HCT116 (cell line): ENCODE measurements at regions not wholly inside any gene's neighbourhood (a gene's known extent, or its start where the extent isn't known, plus 50 kb on each side); places are given as distances from the start of the nearest gene placed in this dataset.

ENCODE experiments used
- ATAC-seq: fragments of 200-7000 bp; cut with Tn5 transposase; 2 replicates; pipeline ENCODE4 v1.9.1; 2020; ENCODE audit warnings: mild to moderate bottlenecking, moderate library complexity
- BruUV-seq: library from RNA; stranded (reverse); fragments of 400-500 nt; replicated peaks from 2 replicates; lab custom pipeline; 2021; lab: Mats Ljungman, UMichigan
- CTCF ChIA-PET: fragments of 300-600 bp; sonication (Branson Sonifier 250); formaldehyde crosslinking; loops from one replicate; lab custom pipeline; 2021; ENCODE audit warnings: antibody characterized with exemption; lab: Charles Lee
- POLR2A ChIA-PET: fragments of 300-600, 350-600 bp; sonication (Branson Sonifier 250); formaldehyde crosslinking; loops from one replicate; lab custom pipeline; 2021; ENCODE audit warnings: antibody characterized with exemption; lab: Charles Lee
- RAD21 ChIA-PET, 2 experiments: fragments of 300-600 bp; sonication (Branson Sonifier 250); formaldehyde crosslinking; loops; one replicate each; lab custom pipeline; 2023; ENCODE audit warnings: low total read pairs in 2 of 2; ENCODE audit not compliant: uncharacterized antibody in 2 of 2, unreplicated experiment in 2 of 2, low non-redundant PET in 1 of 2; lab: Charles Lee
- DNase-seq: peaks from one replicate; pipeline ENCODE4 v3.0.0-alpha.2; 2010; ENCODE audit warnings: low read depth, low spot score
- H2AFZ ChIP-seq: fragments of 200-600 bp; shearing (Covaris generic), sonication (generic); 2 replicates; pipeline ENCODE4 v1.6.1; 2017; ENCODE audit warnings: low read depth, mixed run types, mixed read lengths, antibody characterized with exemption, low read length; ENCODE audit not compliant: poor library complexity, severe bottlenecking
- H3K27ac ChIP-seq: 2 replicates; pipeline ENCODE4 v1.5.1; 2012; ENCODE audit warnings: low read depth, low read length
- H3K27me3 ChIP-seq: fragments of 200-600 bp; sonication (generic); 2 replicates; pipeline ENCODE4 v1.6.1; 2016; ENCODE audit warnings: mixed run types, low read length, mixed read lengths; ENCODE audit not compliant: insufficient read depth
- H3K36me3 ChIP-seq, 2 experiments: fragments of 200-500 bp in 1 of 2; fragments of 200-600 bp in 1 of 2; sonication (Bioruptor generic) in 1 of 2; sonication (generic) in 1 of 2; 2 replicates each; pipeline versions ENCODE4 v1.5.1 to v1.6.1; 2014 to 2016; ENCODE audit warnings: low read length in 2 of 2, inconsistent platforms in 1 of 2, mixed read lengths in 1 of 2, mixed run types in 1 of 2; ENCODE audit not compliant: insufficient read depth in 2 of 2, control insufficient read depth in 1 of 2
- H3K4me1 ChIP-seq, 2 experiments: fragments of 200-600 bp in 1 of 2; sonication (generic) in 1 of 2; 2 replicates each; pipeline versions ENCODE4 v1.5.1 to v1.6.1; 2012 to 2017; ENCODE audit warnings: low read length in 2 of 2, inconsistent platforms in 1 of 2, mild to moderate bottlenecking in 1 of 2, mixed read lengths in 1 of 2, mixed run types in 1 of 2, moderate library complexity in 1 of 2; ENCODE audit not compliant: insufficient read depth in 2 of 2, control insufficient read depth in 1 of 2
- H3K4me2 ChIP-seq: fragments of 200-600 bp; sonication (generic); 2 replicates; pipeline ENCODE4 v1.6.1; 2017; ENCODE audit warnings: mixed run types, low read length, mixed read lengths
- H3K4me3 ChIP-seq, 2 experiments: fragments of 200-600 bp in 1 of 2; sonication (generic) in 1 of 2; replicated peaks in 1 of 2; 2 replicates each; pipeline ENCODE4 v1.5.1; 2011 to 2016; ENCODE audit warnings: low read length in 2 of 2, control low read depth in 1 of 2, low read depth in 1 of 2, mild to moderate bottlenecking in 1 of 2, mixed read lengths in 1 of 2, mixed run types in 1 of 2
- H3K79me2 ChIP-seq: fragments of 200-600 bp; sonication (generic); 2 replicates; pipeline ENCODE4 v1.6.1; 2017; ENCODE audit warnings: mild to moderate bottlenecking, mixed run types, low read length, moderate library complexity, mixed read lengths; ENCODE audit not compliant: insufficient read depth
- H3K9ac ChIP-seq: fragments of 200-600 bp; sonication (generic); 2 replicates; pipeline ENCODE4 v1.6.1; 2016; ENCODE audit warnings: low read length, mixed read lengths
- H3K9me2 ChIP-seq: fragments of 200-600 bp; sonication (generic), shearing (Covaris generic); 2 replicates; pipeline ENCODE4 v1.6.1; 2017; ENCODE audit warnings: mixed run types, mild to moderate bottlenecking, moderate library complexity; ENCODE audit not compliant: insufficient read depth
- H3K9me3 ChIP-seq, 2 experiments: fragments of 200-500 bp in 1 of 2; fragments of 200-600 bp in 1 of 2; sonication (Bioruptor generic) in 1 of 2; sonication (generic) in 1 of 2; 2 replicates each; pipeline ENCODE4 v1.6.1; 2014 to 2017; ENCODE audit warnings: low read length in 2 of 2, mixed read lengths in 2 of 2, inconsistent platforms in 1 of 2, low read depth in 1 of 2, mild to moderate bottlenecking in 1 of 2, mixed run types in 1 of 2, moderate library complexity in 1 of 2; ENCODE audit not compliant: control insufficient read depth in 1 of 2, insufficient read depth in 1 of 2
- H4K20me1 ChIP-seq: fragments of 200-600 bp; sonication (generic), shearing (Covaris generic); 2 replicates; pipeline ENCODE4 v1.6.1; 2017; ENCODE audit warnings: mixed run types, mild to moderate bottlenecking, moderate library complexity; ENCODE audit not compliant: insufficient read depth
- ELF1 ChIP-seq: IDR thresholded peaks from 2 replicates; pipeline ENCODE4 v1.6.1; 2012; ENCODE audit warnings: low read depth, borderline replicate concordance
- EZH2phosphoT487 ChIP-seq: fragments of 200-600 bp; IDR thresholded peaks from 2 replicates; pipeline ENCODE4 v1.6.1; 2018; ENCODE audit warnings: antibody characterized with exemption, borderline replicate concordance
- MAX ChIP-seq: IDR thresholded peaks from 2 replicates; pipeline ENCODE4 v1.6.1; 2012
- SIN3A ChIP-seq: IDR thresholded peaks from 2 replicates; pipeline ENCODE4 v1.6.1; 2012; ENCODE audit warnings: low read depth
- TCF7L2 ChIP-seq: IDR thresholded peaks from 2 replicates; pipeline ENCODE4 v1.7.0; 2011; ENCODE audit warnings: borderline replicate concordance, inconsistent platforms; ENCODE audit not compliant: insufficient read depth, insufficient read length; ENCODE audit errors: extremely low read depth
- ZBTB33 ChIP-seq: IDR thresholded peaks from 2 replicates; pipeline ENCODE4 v1.6.1; 2011; ENCODE audit warnings: mild to moderate bottlenecking, low read length, moderate library complexity; ENCODE audit not compliant: insufficient replicate concordance; ENCODE audit errors: extremely low read depth
- intact Hi-C: fragments of 100-400 bp; cut with micrococcal nuclease; formaldehyde crosslinking; loops from 2 replicates; pipeline ENCODE4 v1.10.0; 2022

- TF ChIP-seq ZBTB33 (no peak), TCF7L2 (no peak), SIN3A (no peak)
Observed at GRCh38 chr6:117128052-117128451, 137.3 kb upstream of the VGLL2 start (continued).

- ChIA-PET RAD21 (no interaction called here), POLR2A (no interaction called here), CTCF (no interaction called here)
- no TSS peak for BruUV-seq
- Histone ChIP-seq H4K20me1 (no peaks in the 10 kb centered on the region), H2AFZ (no peak overlapping the region), H3K9ac (no peak overlapping the region), H3K79me2 (no peaks in the 10 kb centered on the region), H3K9me2 (no peaks in the 10 kb centered on the region), H3K4me2 (no peak overlapping the region), H3K36me3 (no peaks in the 10 kb centered on the region), H3K9me3 (no peaks in the 10 kb centered on the region), H3K27ac (no peak overlapping the region), H3K4me1 (no peaks in the 10 kb centered on the region), H3K27me3 (no peaks in the 10 kb centered on the region), H3K4me3 (no peak overlapping the region)
- TF ChIP-seq ELF1, result no peak
- no peak for ATAC-seq
- intact Hi-C loops, result no loop called here
- DNase-seq, result no peak
Observed at GRCh38 chr6:117130125-117130524, 135.2 kb upstream of the VGLL2 start.

GRCh38 chr6:117136702-117137101 lies 128.7 kb upstream of the VGLL2 start:
- RAD21 ChIA-PET, result no interaction called here
- no TSS peak for BruUV-seq
- TF ChIP-seq MAX, result no peak
- no peak for TF ChIP-seq EZH2phosphoT487
- POLR2A ChIA-PET, result no interaction called here
- no peak overlapping the region for H3K9ac ChIP-seq
- H4K20me1 ChIP-seq, result no peaks in the 10 kb centered on the region
- no peaks in the 10 kb centered on the region for H3K9me3 ChIP-seq
- no peak for DNase-seq
- no peaks in the 10 kb centered on the region for H3K27me3 ChIP-seq
- no peak overlapping the region for H2AFZ ChIP-seq
- no peak overlapping the region for H3K4me3 ChIP-seq
- no peaks in the 10 kb centered on the region for H3K4me1 ChIP-seq
- no peaks in the 10 kb centered on the region for H3K36me3 ChIP-seq
- no peak overlapping the region for H3K27ac ChIP-seq
- no peaks in the 10 kb centered on the region for H3K79me2 ChIP-seq
- ATAC-seq, result no peak
- H3K9me2 ChIP-seq, result no peaks in the 10 kb centered on the region
- intact Hi-C loops, result no loop called here
- CTCF ChIA-PET, result no interaction called here
- H3K4me2 ChIP-seq, result no peak overlapping the region
